ENCODE measurements at regions not wholly inside any gene's neighbourhood (a gene's known extent, or its start where the extent isn't known, plus 50 kb on each side); places are given as distances from the start of the nearest gene placed in this dataset.

- TF ChIP-seq CTCF (IDR thresholded peaks at IDR 0.05; ENCODE audit: low read depth, low read length, poor library complexity, severe bottlenecking) (no peak), EZH2phosphoT487 (IDR thresholded peaks at IDR 0.05; ENCODE audit: borderline replicate concordance, low read length) (no peak)
These were observed 316.8 kb upstream of the GATB start for GRCh38 chr4:152077582-152077981.

Data from DOHH2 (cell line).